ENCODE measurements at regions not wholly inside any gene's neighbourhood (a gene's known extent, or its start where the extent isn't known, plus 50 kb on each side); places are given as distances from the start of the nearest gene placed in this dataset.

DNA sequence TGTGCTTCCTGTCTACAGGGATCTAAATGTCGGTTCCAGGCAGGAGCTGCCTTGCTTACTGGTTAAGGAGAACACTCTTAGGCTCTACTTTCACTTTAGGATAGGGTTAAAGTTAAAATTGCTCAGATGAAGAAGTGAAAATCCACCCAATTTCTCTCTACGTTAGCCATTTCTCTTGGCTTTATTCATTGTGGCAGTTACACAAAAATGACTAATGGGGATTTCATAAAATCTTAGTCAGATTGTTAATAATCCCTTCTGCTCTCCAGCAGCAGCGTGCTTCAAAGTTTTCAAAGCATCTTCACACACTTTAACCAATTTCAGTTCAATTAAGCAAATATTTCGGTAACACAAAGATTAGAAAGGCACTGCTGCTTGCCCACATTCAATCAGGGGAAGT, 58.4 kb upstream of the RCN1 start:
- no peaks in the 10 kb centered on the region for H3K9me3 ChIP-seq (ENCODE audit: control insufficient read depth, low read depth, low read length)
- H3K4me3 Mint-ChIP-seq, result no peak overlapping the region
- H3K23me2 ChIP-seq (ENCODE audit: insufficient read length, low read depth, low read length, poor library complexity, severe bottlenecking), result no peaks in the 10 kb centered on the region
- H3K79me1 ChIP-seq (ENCODE audit: insufficient read depth, low read depth, low read length, poor library complexity, severe bottlenecking), result no peaks in the 10 kb centered on the region
- TF ChIP-seq, protein P1, sequence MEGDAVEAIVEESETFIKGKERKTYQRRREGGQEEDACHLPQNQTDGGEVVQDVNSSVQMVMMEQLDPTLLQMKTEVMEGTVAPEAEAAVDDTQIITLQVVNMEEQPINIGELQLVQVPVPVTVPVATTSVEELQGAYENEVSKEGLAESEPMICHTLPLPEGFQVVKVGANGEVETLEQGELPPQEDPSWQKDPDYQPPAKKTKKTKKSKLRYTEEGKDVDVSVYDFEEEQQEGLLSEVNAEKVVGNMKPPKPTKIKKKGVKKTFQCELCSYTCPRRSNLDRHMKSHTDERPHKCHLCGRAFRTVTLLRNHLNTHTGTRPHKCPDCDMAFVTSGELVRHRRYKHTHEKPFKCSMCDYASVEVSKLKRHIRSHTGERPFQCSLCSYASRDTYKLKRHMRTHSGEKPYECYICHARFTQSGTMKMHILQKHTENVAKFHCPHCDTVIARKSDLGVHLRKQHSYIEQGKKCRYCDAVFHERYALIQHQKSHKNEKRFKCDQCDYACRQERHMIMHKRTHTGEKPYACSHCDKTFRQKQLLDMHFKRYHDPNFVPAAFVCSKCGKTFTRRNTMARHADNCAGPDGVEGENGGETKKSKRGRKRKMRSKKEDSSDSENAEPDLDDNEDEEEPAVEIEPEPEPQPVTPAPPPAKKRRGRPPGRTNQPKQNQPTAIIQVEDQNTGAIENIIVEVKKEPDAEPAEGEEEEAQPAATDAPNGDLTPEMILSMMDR (conservative IDR thresholded peaks at IDR 0.05), result no peak
- no peak overlapping the region for H2BK15ac ChIP-seq (ENCODE audit: low read depth, low read length)
- no peak overlapping the region for H3K4ac ChIP-seq (ENCODE audit: low read depth, low read length)
- no peak overlapping the region for H3K56ac ChIP-seq (ENCODE audit: insufficient read length, low read depth, low read length)
- H4K8ac ChIP-seq (replicated peaks; ENCODE audit: insufficient read length, low read depth, low read length), result no peak overlapping the region
- H3K18ac ChIP-seq (ENCODE audit: insufficient read length, low read depth, low read length), result no peak overlapping the region
- no peak overlapping the region for H3K27ac ChIP-seq (ENCODE audit: insufficient read length, low read depth, low read length)
- WGBS (ENCODE audit: extremely low coverage, insufficient read length, low lambda C conversion rate), result no CpG with 5 or more reads among the region's 4 CpGs
- no peak overlapping the region for H2BK5ac ChIP-seq (ENCODE audit: insufficient read length, low read length)
- no peak overlapping the region for H2BK120ac ChIP-seq (ENCODE audit: low read depth, low read length, poor library complexity, severe bottlenecking)
- no peak overlapping the region for H3K14ac ChIP-seq (ENCODE audit: insufficient read depth, low read length)
- no peaks in the 10 kb centered on the region for H3K4me1 ChIP-seq (ENCODE audit: insufficient read depth, low read length)
- H2BK12ac ChIP-seq (ENCODE audit: insufficient read length, low read depth, low read length), result no peak overlapping the region
- no peak overlapping the region for H2BK20ac ChIP-seq (ENCODE audit: low read depth, low read length, poor library complexity, severe bottlenecking)
- H3K9me3 Mint-ChIP-seq, result no peaks in the 10 kb centered on the region
- no peak for DNase-seq
- H3T11ph ChIP-seq (ENCODE audit: low read length), result no peak overlapping the region
- no peaks in the 10 kb centered on the region for H3K27me3 Mint-ChIP-seq (ENCODE audit: low read depth)
- H3K27me3 ChIP-seq (ENCODE audit: insufficient read depth, low read length), result no peaks in the 10 kb centered on the region
- H3K4me1 Mint-ChIP-seq, result no peaks in the 10 kb centered on the region
- no peaks in the 10 kb centered on the region for H4K20me1 ChIP-seq (ENCODE audit: control insufficient read depth, insufficient read depth, insufficient read length)
- H3K27ac Mint-ChIP-seq, result no peak overlapping the region
- H2AFZ ChIP-seq (ENCODE audit: low read length), result no peak overlapping the region
- H4K91ac ChIP-seq (ENCODE audit: insufficient read length, low read depth, low read length), result no peak overlapping the region
- no peak overlapping the region for H2AK5ac ChIP-seq (ENCODE audit: insufficient read length, low read length)
- no peak overlapping the region for H4K5ac ChIP-seq (ENCODE audit: insufficient read length, low read depth, low read length)
- H3K79me2 ChIP-seq (ENCODE audit: insufficient read depth, low read length), result no peaks in the 10 kb centered on the region
- H3K36me3 Mint-ChIP-seq (ENCODE audit: insufficient read depth in 1 of 3, low read depth in 3 of 3), result no peaks in the 10 kb centered on the region
- H3K23ac ChIP-seq (ENCODE audit: insufficient read length, low read depth, low read length), result no peak overlapping the region
- no peak overlapping the region for H3K9ac ChIP-seq (ENCODE audit: extremely low read depth, insufficient read length, low read length)
- no peak overlapping the region for H3K4me2 ChIP-seq (ENCODE audit: insufficient read depth, insufficient read length, low read length)
